WTC11 (cell line): ENCODE measurements at regions not wholly inside any gene's neighbourhood (a gene's known extent, or its start where the extent isn't known, plus 50 kb on each side); places are given as distances from the start of the nearest gene placed in this dataset.
"Not testable (repeated sequence)": the region's sequence is repeated elsewhere in the genome, so short reads cannot be mapped to it uniquely, and the experiment has no call there.

Experiments used
- CREM ChIP-seq: sonication (generic); formaldehyde crosslinking; IDR thresholded peaks from 2 replicates; pipeline ENCODE4 v1.8.1; 2022; ENCODE audit warnings: mild to moderate bottlenecking, missing genetic modification reagents, moderate library complexity
- ESRRA ChIP-seq: sonication (generic); formaldehyde crosslinking; IDR thresholded peaks from 2 replicates; pipeline ENCODE4 v1.8.1; 2022; ENCODE audit warnings: mild to moderate bottlenecking, missing genetic modification reagents, borderline replicate concordance
- GRHL2 ChIP-seq: fragments of 250-450 bp; sonication (Bioruptor Pico); IDR thresholded peaks from 2 replicates; pipeline ENCODE4 v1.8.0; 2022; ENCODE audit warnings: mild to moderate bottlenecking, moderate library complexity; ENCODE audit not compliant: insufficient replicate concordance, severe bottlenecking
- NR3C1 ChIP-seq: sonication (generic); formaldehyde crosslinking; conservative IDR thresholded peaks from 2 replicates; pipeline ENCODE4 v1.8.1; 2023; ENCODE audit warnings: low read depth, mild to moderate bottlenecking, missing genetic modification reagents
- TEAD4 ChIP-seq: sonication (generic); formaldehyde crosslinking; IDR thresholded peaks from 2 replicates; pipeline ENCODE4 v1.8.0; 2022; ENCODE audit warnings: mild to moderate bottlenecking, missing genetic modification reagents
- ZNF671 ChIP-seq: fragments of 250-450 bp; sonication (Bioruptor Pico); IDR thresholded peaks from 2 replicates; pipeline ENCODE4 v1.8.0; 2021; ENCODE audit warnings: mild to moderate bottlenecking
- TF ChIP-seq, protein P1 (sequence below): fragments of 200-600 bp; IDR thresholded peaks from 2 replicates; pipeline ENCODE4 v1.8.0; 2022; ENCODE audit warnings: antibody characterized with exemption
- TF ChIP-seq, protein P2 (sequence below): sonication (generic); formaldehyde crosslinking; conservative IDR thresholded peaks from 2 replicates; pipeline ENCODE4 v1.8.1; 2022; ENCODE audit warnings: mild to moderate bottlenecking, missing genetic modification reagents
- TF ChIP-seq, protein P3 (sequence below): sonication (generic); formaldehyde crosslinking; IDR thresholded peaks from 2 replicates; pipeline ENCODE4 v1.8.1; 2023; ENCODE audit warnings: mild to moderate bottlenecking, missing genetic modification reagents, moderate library complexity

DNA sequence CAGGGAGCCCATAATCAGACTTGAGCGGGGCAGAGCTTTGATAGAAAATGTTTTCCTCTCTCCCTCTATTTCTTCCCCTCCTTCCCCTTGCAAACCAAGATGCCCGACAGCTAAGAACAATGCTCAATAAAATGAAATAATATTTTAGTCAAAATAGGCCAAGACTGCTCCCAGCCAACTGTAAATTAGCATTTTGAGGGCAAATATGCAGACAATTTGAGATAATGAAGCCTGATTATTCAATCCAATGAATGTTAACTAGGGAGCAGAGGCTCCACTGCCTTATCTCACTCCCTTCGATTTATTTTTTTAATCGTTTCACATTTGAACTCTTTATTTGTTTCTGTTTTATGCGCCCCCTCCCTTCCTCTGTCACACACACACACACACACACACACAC, 67.8 kb upstream of the PLGLB1 start:
- TF ChIP-seq ZNF671 (CRISPR knock-in tag); TEAD4; ESRRA (CRISPR knock-in tag); NR3C1 (CRISPR knock-in tag); CREM (CRISPR knock-in tag); GRHL2: not testable (repeated sequence)
- TF ChIP-seq, protein P1, sequence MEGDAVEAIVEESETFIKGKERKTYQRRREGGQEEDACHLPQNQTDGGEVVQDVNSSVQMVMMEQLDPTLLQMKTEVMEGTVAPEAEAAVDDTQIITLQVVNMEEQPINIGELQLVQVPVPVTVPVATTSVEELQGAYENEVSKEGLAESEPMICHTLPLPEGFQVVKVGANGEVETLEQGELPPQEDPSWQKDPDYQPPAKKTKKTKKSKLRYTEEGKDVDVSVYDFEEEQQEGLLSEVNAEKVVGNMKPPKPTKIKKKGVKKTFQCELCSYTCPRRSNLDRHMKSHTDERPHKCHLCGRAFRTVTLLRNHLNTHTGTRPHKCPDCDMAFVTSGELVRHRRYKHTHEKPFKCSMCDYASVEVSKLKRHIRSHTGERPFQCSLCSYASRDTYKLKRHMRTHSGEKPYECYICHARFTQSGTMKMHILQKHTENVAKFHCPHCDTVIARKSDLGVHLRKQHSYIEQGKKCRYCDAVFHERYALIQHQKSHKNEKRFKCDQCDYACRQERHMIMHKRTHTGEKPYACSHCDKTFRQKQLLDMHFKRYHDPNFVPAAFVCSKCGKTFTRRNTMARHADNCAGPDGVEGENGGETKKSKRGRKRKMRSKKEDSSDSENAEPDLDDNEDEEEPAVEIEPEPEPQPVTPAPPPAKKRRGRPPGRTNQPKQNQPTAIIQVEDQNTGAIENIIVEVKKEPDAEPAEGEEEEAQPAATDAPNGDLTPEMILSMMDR: not testable (repeated sequence)
- TF ChIP-seq, protein P2, sequence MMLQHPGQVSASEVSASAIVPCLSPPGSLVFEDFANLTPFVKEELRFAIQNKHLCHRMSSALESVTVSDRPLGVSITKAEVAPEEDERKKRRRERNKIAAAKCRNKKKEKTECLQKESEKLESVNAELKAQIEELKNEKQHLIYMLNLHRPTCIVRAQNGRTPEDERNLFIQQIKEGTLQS: not testable (repeated sequence)
- TF ChIP-seq, protein P3, sequence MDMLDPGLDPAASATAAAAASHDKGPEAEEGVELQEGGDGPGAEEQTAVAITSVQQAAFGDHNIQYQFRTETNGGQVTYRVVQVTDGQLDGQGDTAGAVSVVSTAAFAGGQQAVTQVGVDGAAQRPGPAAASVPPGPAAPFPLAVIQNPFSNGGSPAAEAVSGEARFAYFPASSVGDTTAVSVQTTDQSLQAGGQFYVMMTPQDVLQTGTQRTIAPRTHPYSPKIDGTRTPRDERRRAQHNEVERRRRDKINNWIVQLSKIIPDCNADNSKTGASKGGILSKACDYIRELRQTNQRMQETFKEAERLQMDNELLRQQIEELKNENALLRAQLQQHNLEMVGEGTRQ: not testable (repeated sequence)
